Tongue (tissue), 1 donor: ENCODE measurements at regions not wholly inside any gene's neighbourhood (a gene's known extent, or its start where the extent isn't known, plus 50 kb on each side); places are given as distances from the start of the nearest gene placed in this dataset.

Experiments used
- DNase-seq: peaks from one replicate; pipeline ENCODE4 v3.0.0-alpha.2; 2015

GRCh38 chr16:85971902-85972638, 73.1 kb downstream of the IRF8 start:
- no peak for DNase-seq

GRCh38 chr16:85974428-85975375, 75.7 kb downstream of the IRF8 start:
- no peak for DNase-seq

- no peak for DNase-seq
Observed at GRCh38 chr16:85975451-85975981, 76.6 kb downstream of the IRF8 start.

GRCh38 chr16:85978291-85978775, 79.4 kb downstream of the IRF8 start:
- no peak for DNase-seq

- DNase-seq = no peak
Observed at GRCh38 chr16:85978976-85979375, 80.0 kb downstream of the IRF8 start.

- DNase-seq = no peak
Observed at GRCh38 chr16:85979605-85980004, 80.6 kb downstream of the IRF8 start.

GRCh38 chr16:85980686-85981085, 81.7 kb downstream of the IRF8 start:
- DNase-seq = no peak

- DNase-seq = no peak
Observed at GRCh38 chr16:85981826-85982562, 83.0 kb downstream of the IRF8 start.

GRCh38 chr16:85982563-85982939, 83.6 kb downstream of the IRF8 start:
- no peak for DNase-seq

- no peak for DNase-seq
Observed at GRCh38 chr16:85983064-85983463, 84.1 kb downstream of the IRF8 start.

GRCh38 chr16:85983606-85984230, 84.8 kb downstream of the IRF8 start:
- no peak for DNase-seq

GRCh38 chr16:85984231-85984880, 85.4 kb downstream of the IRF8 start:
- no peak for DNase-seq

- peak; percentile 49 for DNase-seq
Observed at GRCh38 chr16:85984947-85985451, 86.0 kb downstream of the IRF8 start.

GRCh38 chr16:85986931-85987749, 88.2 kb downstream of the IRF8 start:
- no peak for DNase-seq

- DNase-seq = no peak
Observed at GRCh38 chr16:85987750-85988078, 88.8 kb downstream of the IRF8 start.

GRCh38 chr16:85988306-85988705, 89.3 kb downstream of the IRF8 start:
- no peak for DNase-seq

GRCh38 chr16:85988723-85989313, 89.9 kb downstream of the IRF8 start:
- DNase-seq = no peak

- DNase-seq = no peak
Observed at GRCh38 chr16:85989376-85989775, 90.4 kb downstream of the IRF8 start.

- no peak for DNase-seq
Observed at GRCh38 chr16:85989863-85990643, 91.1 kb downstream of the IRF8 start.
